Posterior vena cava (tissue), 2 donors: ENCODE measurements at regions not wholly inside any gene's neighbourhood (a gene's known extent, or its start where the extent isn't known, plus 50 kb on each side); places are given as distances from the start of the nearest gene placed in this dataset.
"Not testable (repeated sequence)": the region's sequence is repeated elsewhere in the genome, so short reads cannot be mapped to it uniquely, and the experiment has no call there.

Experiments used
- DNase-seq: peaks from one replicate; pipeline ENCODE4 v3.0.0-alpha.2; 2020; ENCODE audit warnings: low spot score
- intact Hi-C, 2 donors: fragments of 100-400 bp; cut with DNase I; formaldehyde crosslinking; loops; one replicate each; pipeline versions ENCODE4 v1.14.1 to v1.14.2; 2022 to 2023
- donor health status: DM: yes; HTN: yes; CAD: no.
- donor health status: DM: yes; HTN: yes; CAD: no.

DNA sequence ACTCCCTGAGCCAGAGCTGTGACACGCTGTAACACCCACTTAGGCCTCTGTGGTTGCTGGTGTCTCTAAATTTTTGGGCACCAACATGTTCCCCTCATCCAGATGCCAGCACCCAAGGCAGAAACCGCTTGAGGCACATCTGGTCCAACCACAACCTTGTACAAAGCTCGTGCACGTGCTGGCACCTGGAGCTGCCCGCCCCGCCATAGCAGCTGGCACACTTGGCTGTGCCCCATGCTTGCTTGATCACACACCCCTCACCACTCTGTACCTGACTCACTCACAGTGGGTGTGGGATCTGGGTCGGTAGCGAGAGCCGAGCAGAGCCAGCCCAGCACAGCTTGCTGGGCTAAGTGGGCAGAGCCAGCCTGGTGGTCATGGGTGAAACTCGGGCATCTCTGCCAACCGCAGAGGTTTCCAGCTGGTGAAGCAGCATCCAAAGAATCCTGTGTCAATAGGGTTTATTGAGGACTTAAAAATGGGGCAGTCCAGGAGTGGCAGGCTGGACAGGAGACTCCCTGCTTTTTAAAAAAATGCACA is 1210.4 kb downstream of the TYW1 start:
- intact Hi-C loops: no loop called here

DNA sequence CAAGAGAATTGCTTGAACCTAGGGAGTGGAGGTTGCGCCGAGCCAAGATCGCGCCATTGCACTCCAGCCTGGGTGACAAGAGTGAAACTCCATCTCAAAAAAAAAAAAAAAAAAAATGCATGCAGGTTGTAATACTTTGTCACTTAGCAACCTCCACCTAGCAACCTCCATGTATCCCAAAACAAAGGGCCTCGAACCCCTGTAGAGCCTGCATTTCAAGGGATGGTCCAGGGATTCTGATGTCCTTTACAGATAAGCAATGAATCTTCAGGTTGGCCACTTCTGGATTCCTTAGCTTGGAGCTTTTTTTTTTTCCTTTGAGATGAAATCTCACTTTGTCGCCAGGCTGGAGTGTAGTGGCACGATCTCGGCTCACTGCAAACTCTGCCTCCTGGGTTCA is 1211.0 kb downstream of the TYW1 start:
- DNase-seq: no peak

More for the DNA sequence above, 1210.4 kb downstream of the TYW1 start:
- DNase-seq: no peak

DNA sequence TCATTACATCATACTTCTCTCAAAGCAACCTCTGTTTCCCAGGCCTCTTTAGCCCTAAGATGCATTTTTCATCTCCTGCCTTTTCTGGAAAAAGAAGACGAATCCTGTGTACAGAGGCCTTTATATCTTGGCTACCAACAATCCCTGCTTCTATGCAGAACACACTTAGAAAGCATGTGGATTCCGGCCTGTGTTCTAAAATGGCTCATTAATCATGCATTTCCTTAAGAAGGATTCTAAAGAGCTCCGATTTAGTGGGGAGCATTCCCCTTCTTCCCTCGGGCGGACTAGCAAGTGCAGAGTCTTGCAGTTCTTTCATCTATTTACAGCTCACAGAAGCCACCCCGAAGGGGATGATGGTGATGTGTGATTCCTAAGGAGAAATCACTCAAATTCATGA is 1212.9 kb downstream of the TYW1 start:
- intact Hi-C loops: no loop called here
- DNase-seq: no peak

More for the DNA sequence above, 1211.0 kb downstream of the TYW1 start:
- intact Hi-C loops: no loop called here

DNA sequence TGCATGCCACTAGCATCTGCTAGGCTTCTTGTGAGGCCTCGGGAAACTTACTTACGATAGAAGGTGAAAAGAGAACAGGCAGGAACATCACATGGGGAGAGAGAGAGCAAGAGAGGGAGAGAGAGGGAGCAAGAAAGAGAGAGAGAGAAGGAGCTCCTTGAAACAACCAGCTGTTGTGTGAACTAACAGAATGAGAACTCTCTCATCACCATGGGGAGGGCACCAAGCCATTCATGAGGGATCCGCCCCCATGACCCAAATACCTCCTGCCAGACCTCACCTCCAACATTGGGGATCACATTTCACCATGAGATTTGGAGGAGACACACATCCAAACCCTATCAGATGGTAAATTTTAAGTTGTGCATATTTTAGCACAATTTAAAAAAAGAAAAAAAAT is 1217.2 kb downstream of the TYW1 start:
- DNase-seq: no peak
- intact Hi-C loops: no loop called here

DNA sequence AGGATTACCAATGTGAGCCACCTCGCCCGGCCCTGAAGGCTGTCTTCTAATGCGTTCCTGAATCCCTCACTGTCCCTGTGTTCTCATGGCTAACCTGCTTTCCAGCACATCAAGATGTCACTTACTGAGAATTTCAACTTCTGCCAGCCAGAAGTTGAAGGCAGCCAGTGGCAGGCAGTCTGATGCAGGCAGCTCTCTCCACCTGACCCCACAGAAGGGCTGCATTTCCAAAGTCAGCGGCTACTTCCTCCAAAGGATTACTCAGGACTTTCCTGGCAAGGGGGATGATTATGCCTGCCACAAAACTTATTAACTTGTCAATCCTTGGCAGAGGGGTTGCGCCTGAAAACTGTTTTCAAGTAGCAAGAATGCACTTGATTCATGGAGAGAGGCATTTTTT is 1219.4 kb downstream of the TYW1 start:
- intact Hi-C loops: no loop called here
- DNase-seq: no peak

DNA sequence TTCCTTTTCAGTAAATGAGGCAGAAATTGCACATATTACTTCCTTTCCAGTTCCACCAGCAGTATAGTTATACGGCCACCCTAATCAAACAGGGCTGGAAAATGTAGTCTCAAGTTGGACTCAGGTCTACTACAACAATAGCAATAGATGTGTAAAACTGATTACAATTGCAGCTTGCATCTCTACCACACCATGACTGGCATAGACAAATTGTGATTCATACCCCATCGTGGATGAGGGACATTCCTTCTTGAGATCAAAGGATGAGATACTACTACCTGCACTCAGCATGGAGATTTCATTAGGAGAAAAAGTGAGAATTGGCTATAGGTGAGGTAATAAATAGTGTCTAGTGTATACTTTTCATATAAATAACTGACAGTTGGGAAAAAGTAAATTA is 1220.8 kb downstream of the TYW1 start:
- intact Hi-C loops: no loop called here
- no peak for DNase-seq

DNA sequence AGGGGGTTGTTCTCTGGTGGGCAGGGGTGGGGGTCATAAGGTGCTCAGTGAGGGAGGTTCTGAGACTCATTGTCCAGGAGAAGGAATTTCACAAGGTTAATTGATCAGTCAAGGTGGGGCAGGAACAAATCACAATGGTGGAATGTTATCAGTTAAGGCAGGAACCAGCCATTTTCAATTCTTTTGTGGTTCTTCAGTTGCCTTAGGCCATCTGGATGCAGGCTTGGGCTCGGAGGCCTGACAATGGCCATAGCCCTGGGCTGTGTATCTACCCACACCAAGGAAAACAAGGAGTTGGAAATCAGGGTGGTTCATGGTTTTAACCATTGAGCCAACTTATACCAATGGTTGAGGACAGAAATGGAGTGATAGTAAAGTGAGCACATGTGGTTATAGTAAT is 1221.8 kb downstream of the TYW1 start:
- DNase-seq: no peak
- intact Hi-C loops: no loop called here

DNA sequence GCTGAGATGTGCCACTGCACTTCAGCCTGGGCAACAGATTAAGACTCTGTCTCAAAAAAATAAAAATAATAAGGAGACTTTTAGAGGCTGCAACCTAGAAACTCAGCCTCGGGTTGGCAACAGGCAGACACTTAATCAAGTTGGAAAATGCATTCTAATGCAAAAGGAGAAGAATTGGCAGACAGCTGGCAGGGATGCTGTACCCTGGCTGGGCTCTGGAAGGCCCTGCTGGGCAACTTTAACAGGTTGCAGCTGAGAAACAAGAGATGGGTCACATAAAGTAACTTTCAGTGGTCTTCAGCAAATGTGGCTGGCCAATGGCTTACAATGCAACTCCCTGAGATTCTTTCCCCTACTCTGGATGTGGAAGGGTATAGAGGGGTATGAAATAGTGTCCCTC is 1225.7 kb downstream of the TYW1 start:
- intact Hi-C loops: no loop called here
- DNase-seq: no peak

DNA sequence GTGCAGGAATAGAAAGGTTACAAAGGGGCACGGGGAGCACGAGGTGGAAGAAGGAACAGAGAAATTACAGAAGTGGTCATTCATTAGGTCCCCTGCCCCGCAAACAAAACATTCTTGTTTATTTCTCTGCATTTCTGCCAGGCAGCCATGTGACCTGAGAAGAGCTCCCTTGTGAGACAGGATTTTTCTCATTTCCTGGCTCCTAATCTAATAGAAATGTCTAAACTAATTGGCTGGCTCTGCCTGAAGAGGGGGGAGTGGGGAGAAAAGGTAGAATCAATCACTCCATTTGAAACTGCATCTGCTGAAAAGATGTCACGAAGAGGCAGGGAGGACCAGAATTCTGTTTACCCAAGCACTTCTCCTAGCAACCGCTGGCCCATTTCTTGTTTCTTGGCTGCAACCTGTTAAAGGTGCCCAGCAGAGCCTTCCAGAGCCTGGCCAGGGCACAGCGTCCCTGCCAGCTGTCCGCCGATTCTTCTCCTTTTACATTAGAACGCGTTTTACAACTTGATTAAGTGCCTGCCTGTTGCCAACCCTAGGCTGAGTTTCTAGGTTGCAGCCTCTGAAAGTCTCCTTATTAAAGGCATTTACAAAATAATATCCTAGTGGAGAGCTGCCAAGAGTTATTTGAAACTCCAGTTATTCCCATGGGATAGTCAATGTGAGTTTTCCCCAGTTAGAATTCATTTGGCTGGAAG is 1227.6 kb downstream of the TYW1 start:
- intact Hi-C loops: no loop called here
- no peak for DNase-seq

DNA sequence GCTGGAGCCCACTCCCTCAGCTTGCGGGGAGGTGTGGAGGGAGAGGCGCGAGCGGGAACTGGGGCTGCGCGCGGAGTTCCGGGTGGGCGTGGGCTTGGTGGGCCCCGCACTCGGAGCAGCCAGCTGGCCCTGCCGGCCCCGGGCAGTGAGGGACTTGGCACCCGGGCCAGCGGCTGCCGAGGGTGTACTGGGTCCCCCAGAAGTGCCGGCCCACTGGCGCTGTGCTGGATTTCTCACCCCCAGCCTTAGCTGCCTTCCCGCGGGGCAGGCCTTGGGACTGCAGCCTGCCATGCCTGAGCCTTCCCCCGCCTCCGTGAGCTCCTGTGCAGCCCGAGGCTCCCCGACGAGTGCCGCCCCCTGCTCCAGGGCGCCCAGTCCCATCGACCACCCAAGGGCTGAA is 1234.4 kb downstream of the TYW1 start:
- DNase-seq, intact Hi-C loops: not testable (repeated sequence)

DNA sequence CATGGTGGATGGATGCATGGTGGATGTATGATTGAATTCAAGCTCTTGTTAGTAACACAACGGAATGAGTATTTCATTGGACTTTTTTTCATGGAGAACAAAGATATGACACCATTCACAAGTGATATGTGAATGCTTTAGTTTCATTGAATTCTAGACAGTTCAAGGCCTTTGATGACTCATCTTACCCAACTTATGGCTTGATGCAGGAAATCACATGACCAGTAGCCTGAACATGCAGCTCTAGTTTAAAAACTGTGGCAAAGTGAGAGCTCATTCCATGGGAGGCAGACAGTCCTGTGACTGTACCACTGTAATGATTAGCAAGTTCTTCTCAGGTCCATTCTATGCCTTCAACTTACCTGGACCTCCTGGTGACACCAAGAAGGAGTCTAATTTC is 1239.3 kb downstream of the TYW1 start:
- DNase-seq: no peak
- intact Hi-C loops: no loop called here

DNA sequence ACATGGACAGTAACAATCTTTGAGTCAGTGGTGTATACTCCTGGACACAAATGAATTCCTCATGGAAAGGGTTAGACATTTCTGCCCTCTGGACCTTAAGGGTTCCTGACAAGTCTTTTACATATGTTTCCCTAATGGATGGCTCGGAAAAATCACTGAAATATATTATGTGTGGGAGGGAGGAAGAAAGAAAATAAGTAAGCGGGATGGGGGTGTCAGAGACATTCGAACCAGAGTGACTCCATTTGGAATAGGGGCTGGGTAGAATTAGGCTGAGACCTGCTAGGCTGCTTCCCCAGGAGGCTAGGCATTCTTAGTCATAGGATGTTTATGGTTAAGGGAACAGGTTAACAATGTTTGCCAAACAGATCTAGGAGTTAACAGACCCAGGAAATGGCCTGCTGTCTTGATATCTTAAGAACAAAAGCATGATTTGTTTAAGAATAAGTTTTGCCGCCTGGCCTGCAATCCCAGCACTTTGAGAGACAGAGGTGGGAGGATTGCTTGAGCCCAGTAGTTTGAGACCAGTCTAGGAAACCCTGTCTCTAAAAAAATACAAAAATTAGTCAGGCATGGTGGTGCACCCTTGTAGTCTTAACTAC is 1241.7 kb downstream of the TYW1 start:
- intact Hi-C loops: no loop called here
- DNase-seq: no peak

DNA sequence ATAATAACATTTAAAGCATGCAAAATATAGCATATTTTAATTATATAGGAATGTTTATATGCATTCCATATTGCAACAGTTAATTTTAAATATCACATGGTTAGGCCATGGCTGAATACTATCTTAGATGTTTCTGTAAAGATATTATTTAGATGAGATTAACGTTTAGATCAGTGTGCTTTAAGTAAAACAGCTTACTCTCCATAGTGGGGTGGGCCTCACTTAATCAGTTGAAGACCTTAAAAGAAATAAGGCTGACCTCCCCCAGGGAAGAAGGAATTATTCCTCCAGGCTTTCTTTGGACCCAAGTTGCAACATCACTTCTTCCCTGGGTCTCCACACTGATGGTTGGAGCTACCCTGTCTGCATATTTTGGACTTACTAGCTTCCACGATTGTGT is 1246.5 kb downstream of the TYW1 start:
- intact Hi-C loops: no loop called here
- no peak for DNase-seq

DNA sequence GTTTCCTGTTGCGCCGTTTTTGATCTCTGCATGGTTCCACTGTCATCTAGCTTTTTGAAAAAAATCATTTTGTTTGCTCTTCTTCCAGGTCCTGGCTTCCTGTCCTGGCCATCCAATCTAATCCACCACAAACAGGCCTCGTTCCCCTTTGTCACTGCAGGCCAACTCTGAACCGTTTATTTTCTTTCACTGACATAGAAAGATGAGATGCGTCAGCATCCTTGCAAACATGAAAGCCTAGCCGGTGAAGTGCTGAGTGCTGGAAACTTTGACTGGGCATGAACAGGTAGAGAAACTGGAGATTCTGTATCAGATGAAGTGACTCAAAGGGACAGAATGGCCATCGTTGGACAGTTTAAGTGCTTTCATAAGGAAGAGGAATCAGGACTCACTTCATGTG is 1247.8 kb downstream of the TYW1 start:
- intact Hi-C loops: no loop called here
- DNase-seq: no peak

DNA sequence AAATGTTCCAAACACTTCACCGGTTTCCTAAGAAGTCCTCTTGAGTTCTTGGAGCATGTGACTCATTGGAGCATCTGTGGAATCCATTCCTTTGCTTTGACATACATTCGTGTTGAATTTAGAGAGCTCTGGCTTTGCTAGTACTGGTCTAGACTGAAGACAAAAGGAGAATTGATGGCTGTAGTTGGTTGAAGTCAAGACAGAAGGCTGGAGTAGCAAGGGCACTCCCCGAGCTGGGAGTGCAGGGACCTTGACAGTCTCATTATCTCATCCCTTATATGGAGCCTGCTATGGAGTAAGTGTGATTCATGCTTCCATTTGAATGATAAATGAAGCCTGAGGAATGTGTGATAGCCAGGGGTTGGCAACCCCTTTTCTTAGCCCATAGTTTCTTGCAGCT is 1249.1 kb downstream of the TYW1 start:
- intact Hi-C loops: no loop called here
- no peak for DNase-seq

DNA sequence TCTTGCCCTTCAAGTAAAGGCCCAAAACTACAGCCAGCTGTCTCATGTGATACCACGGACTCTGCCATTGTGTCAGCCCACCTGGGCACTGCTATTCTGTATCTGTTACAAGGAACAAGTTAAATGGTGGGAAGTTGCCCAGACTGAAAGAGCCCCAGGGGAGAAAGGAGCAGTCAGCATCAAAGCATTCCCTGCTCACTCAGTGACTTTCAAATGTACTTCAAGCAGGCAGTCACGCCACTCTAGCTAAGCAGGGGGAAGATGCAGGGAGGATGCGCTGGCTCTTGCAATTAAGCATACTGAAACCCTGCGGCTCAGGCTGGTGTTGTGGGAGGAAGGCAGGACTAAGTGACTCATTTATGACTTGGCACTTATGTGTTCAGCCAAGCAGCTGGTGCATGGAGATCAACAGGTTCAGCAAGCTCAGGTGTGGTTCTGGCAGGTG is 1249.6 kb downstream of the TYW1 start:
- intact Hi-C loops: no loop called here
- DNase-seq: no peak

DNA sequence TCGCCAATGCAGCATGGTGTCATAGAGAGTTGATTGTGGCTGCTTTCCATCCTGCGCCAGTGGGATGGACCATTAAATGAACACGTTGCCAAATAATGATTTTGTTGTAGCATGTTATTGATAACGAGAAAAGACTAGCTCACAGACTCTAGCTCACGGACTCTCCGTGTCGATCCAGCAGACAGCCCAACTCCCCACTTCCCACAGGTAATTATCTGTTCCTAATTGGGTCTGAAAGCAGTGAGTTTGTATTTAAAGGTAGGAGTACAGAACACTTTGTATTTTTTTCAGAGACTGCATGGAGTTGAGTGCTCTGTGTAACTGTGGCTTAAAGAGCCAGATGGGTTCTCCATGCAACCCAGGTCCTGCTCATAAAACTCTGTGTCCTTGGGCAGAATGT is 1250.5 kb downstream of the TYW1 start:
- no peak for DNase-seq
- intact Hi-C loops: no loop called here

DNA sequence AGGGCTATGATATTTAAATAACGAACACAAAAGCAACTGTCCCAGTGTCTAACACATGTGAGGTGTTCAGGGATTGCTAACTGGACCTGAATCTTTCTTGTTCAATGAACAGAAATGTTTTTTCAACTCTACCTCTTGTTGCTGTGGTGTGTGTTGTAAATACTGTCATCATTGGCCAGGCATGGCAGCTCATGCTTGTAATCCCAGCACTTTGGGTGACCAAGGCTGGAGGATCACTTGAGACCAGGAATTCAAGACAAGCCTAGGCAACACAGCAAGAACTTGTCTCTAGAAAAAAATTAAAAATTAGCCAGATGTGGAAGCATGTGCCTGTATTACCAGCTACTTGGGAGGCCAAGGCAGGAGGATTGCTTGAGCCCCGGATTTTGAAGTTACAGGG is 1250.9 kb downstream of the TYW1 start:
- intact Hi-C loops: no loop called here
- DNase-seq: no peak

DNA sequence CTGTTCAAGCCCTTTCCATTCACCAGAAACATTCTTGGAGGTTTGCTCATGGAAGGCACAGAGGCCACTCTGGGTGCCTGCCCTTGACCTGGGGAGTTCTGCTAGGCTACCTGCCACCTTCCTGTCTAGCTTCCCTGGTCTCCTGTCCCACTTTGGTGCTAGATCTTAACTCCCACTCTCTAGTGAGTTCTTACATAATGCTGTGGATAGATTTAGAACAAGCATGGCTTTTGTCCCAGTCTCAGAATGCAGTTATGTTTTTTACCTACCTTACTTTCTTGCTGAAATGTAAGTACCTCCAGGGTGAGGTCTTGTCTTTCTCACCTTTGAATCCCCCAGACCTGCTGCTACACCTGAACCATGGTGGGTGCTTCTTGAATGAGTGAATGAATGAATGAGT is 1252.3 kb downstream of the TYW1 start:
- DNase-seq: no peak
- intact Hi-C loops: no loop called here

DNA sequence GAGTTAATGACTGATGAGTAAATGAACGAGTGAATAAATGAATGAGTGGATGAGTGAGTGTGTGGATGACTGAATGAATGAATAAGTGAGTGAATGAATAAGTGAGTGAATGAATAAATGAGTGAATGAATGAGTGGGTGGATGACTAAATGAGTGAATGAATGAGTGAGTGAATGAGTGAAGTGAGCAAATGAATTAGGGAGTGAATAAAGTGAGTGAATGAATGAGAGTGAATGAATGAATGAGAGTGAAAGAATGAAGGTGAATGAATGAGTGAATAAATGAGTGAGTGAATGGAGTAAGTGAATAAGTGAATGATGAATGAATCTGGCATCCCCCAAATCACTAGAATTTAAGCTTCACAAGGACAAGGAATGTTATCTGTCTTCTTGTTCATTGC is 1253.0 kb downstream of the TYW1 start:
- no peak for DNase-seq
- intact Hi-C loops: no loop called here

DNA sequence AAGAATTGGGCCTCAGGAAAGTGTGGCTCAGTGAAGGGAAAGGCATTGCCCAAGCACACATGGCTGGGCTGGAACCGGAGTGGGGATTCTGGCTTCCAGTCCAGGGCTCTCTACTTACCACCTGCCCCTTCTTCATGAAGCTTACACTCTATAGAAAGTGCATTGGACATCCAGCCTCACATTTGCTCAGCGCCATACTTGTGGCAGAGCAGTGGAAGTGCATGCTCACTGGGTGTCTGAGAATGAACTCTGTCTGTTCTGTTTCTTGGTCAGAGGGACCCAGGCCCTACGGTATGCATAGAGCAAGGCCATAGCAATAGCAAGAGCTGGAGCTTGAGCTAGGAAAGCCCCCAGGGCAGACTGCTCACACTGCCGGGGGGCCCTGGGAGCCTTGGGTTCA is 1253.5 kb downstream of the TYW1 start:
- DNase-seq: no peak
- intact Hi-C loops: no loop called here
